ENCODE measurements at regions not wholly inside any gene's neighbourhood (a gene's known extent, or its start where the extent isn't known, plus 50 kb on each side); places are given as distances from the start of the nearest gene placed in this dataset.

GRCh38 chr6:105832313-105832761 is 253.8 kb upstream of the PRDM1 start:
- H3K4me3 ChIP-seq (ENCODE audit: low read depth, low read length): no peak overlapping the region
- DNase-seq (ENCODE audit: low read depth): no peak
- in situ Hi-C loops (cut with HindIII; ENCODE audit: low sequenced_read_pairs): no loop called here
- TF ChIP-seq CTCF (IDR thresholded peaks at IDR 0.05; ENCODE audit: low read depth, low read length, missing control alignments): no peak

- no peak for DNase-seq (ENCODE audit: low read depth)
- no peak for TF ChIP-seq CTCF (IDR thresholded peaks at IDR 0.05; ENCODE audit: low read depth, low read length, missing control alignments)
- in situ Hi-C loops (cut with HindIII; ENCODE audit: low sequenced_read_pairs): no loop called here
These were observed 254.6 kb upstream of the PRDM1 start for GRCh38 chr6:105831311-105832097.

GRCh38 chr6:105825210-105825609 is 260.9 kb upstream of the PRDM1 start:
- in situ Hi-C loops (cut with HindIII; ENCODE audit: low sequenced_read_pairs): no loop called here

More at GRCh38 chr6:105831311-105832097, 254.6 kb upstream of the PRDM1 start:
- no peak overlapping the region for H3K4me3 ChIP-seq (ENCODE audit: low read depth, low read length)

GRCh38 chr6:105824732-105825131 is 261.4 kb upstream of the PRDM1 start:
- in situ Hi-C loops (cut with HindIII; ENCODE audit: low sequenced_read_pairs): no loop called here
- no peak overlapping the region for H3K4me3 ChIP-seq (ENCODE audit: low read depth, low read length)
- DNase-seq (ENCODE audit: low read depth): no peak
- TF ChIP-seq CTCF (IDR thresholded peaks at IDR 0.05; ENCODE audit: low read depth, low read length, missing control alignments): no peak

More at GRCh38 chr6:105825210-105825609, 260.9 kb upstream of the PRDM1 start:
- TF ChIP-seq CTCF (IDR thresholded peaks at IDR 0.05; ENCODE audit: low read depth, low read length, missing control alignments): no peak
- no peak overlapping the region for H3K4me3 ChIP-seq (ENCODE audit: low read depth, low read length)
- DNase-seq (ENCODE audit: low read depth): no peak

GRCh38 chr6:105821777-105822176 is 264.4 kb upstream of the PRDM1 start:
- in situ Hi-C loops (cut with HindIII; ENCODE audit: low sequenced_read_pairs): no loop called here
- H3K4me3 ChIP-seq (ENCODE audit: low read depth, low read length): no peak overlapping the region
- TF ChIP-seq CTCF (IDR thresholded peaks at IDR 0.05; ENCODE audit: low read depth, low read length, missing control alignments): no peak
- DNase-seq (ENCODE audit: low read depth): no peak

- no peak overlapping the region for H3K4me3 ChIP-seq (ENCODE audit: low read depth, low read length)
- in situ Hi-C loops (cut with HindIII; ENCODE audit: low sequenced_read_pairs): no loop called here
- DNase-seq (ENCODE audit: low read depth): no peak
- no peak for TF ChIP-seq CTCF (IDR thresholded peaks at IDR 0.05; ENCODE audit: low read depth, low read length, missing control alignments)
These were observed 265.1 kb upstream of the PRDM1 start for GRCh38 chr6:105821027-105821426.
